DND-41 (cell line): ENCODE measurements at regions not wholly inside any gene's neighbourhood (a gene's known extent, or its start where the extent isn't known, plus 50 kb on each side); places are given as distances from the start of the nearest gene placed in this dataset.
"Not testable (repeated sequence)": the region's sequence is repeated elsewhere in the genome, so short reads cannot be mapped to it uniquely, and the experiment has no call there.

Experiments used
- ATAC-seq: fragments of 200-7000 bp; cut with Tn5 transposase; 3 replicates; pipeline ENCODE4 v1.9.1; 2021; ENCODE audit warnings: low read depth; ENCODE audit not compliant: insufficient read depth
- DNase-seq: peaks from one replicate; pipeline ENCODE4 v3.0.0-alpha.2; 2020
- H2AFZ ChIP-seq: 2 replicates; pipeline ENCODE4 v1.6.0; 2012; ENCODE audit warnings: low read depth, low read length
- H3K27ac ChIP-seq: 2 replicates; pipeline ENCODE4 v1.5.1; 2012; ENCODE audit warnings: low read length, inconsistent platforms
- H3K27me3 ChIP-seq: fragments of 200-600 bp; sonication (generic); 2 replicates; pipeline ENCODE4 v1.6.0; 2012; ENCODE audit warnings: low read length, mild to moderate bottlenecking, inconsistent platforms; ENCODE audit not compliant: insufficient read depth, poor library complexity
- H3K36me3 ChIP-seq: 2 replicates; pipeline ENCODE4 v1.5.1; 2012; ENCODE audit warnings: low read length, inconsistent platforms; ENCODE audit not compliant: insufficient read depth
- H3K4me1 ChIP-seq: 2 replicates; pipeline ENCODE4 v1.5.1; 2012; ENCODE audit warnings: mild to moderate bottlenecking, low read length; ENCODE audit not compliant: insufficient read depth
- H3K4me2 ChIP-seq: 2 replicates; pipeline ENCODE4 v1.6.0; 2012; ENCODE audit warnings: mild to moderate bottlenecking, moderate library complexity, low read length, inconsistent platforms; ENCODE audit not compliant: insufficient read depth
- H3K4me3 ChIP-seq, 2 experiments: fragments of 200-600 bp in 1 of 2; shearing (Covaris generic) in 1 of 2; 2 replicates each; pipeline ENCODE4 v1.5.1; 2012 to 2016; ENCODE audit warnings: inconsistent platforms in 2 of 2, low read length in 2 of 2, mild to moderate bottlenecking in 2 of 2, low read depth in 1 of 2, moderate library complexity in 1 of 2
- H3K79me2 ChIP-seq: 2 replicates; pipeline ENCODE4 v1.6.0; 2012; ENCODE audit warnings: low read length, inconsistent platforms; ENCODE audit not compliant: insufficient read depth
- H3K9ac ChIP-seq: 2 replicates; pipeline ENCODE4 v1.6.0; 2012; ENCODE audit warnings: low read depth, mild to moderate bottlenecking, inconsistent platforms, low read length, moderate library complexity
- H3K9me3 ChIP-seq: 2 replicates; pipeline ENCODE4 v1.5.1; 2012; ENCODE audit warnings: low read length, moderate library complexity, mild to moderate bottlenecking, inconsistent platforms; ENCODE audit not compliant: insufficient read depth, severe bottlenecking
- H4K20me1 ChIP-seq: 2 replicates; pipeline ENCODE4 v1.6.0; 2012; ENCODE audit warnings: low read length; ENCODE audit not compliant: insufficient read depth
- CTCF ChIP-seq: IDR thresholded peaks from 2 replicates; pipeline ENCODE4 v1.5.1; 2012; ENCODE audit warnings: borderline replicate concordance, low read length, moderate library complexity, mild to moderate bottlenecking; ENCODE audit not compliant: poor library complexity, severe bottlenecking; ENCODE audit errors: extremely low read depth
- EZH2 ChIP-seq: IDR thresholded peaks from 3 replicates; pipeline ENCODE4 v1.6.1; 2012; ENCODE audit warnings: borderline replicate concordance, low read depth, mild to moderate bottlenecking, moderate library complexity, low read length, inconsistent platforms; ENCODE audit not compliant: severe bottlenecking

- Histone ChIP-seq H3K4me1 (peaks cover 5% of the 10 kb centered on the region; the same call in 1 of the 2 replicates), H3K27me3 (no peaks in the 10 kb centered on the region), H4K20me1 (no peaks in the 10 kb centered on the region), H2AFZ (no peak overlapping the region), H3K9me3 (no peaks in the 10 kb centered on the region), H3K79me2 (no peaks in the 10 kb centered on the region), H3K27ac (no peak overlapping the region), H3K4me3 (no peak overlapping the region), H3K36me3 (no peaks in the 10 kb centered on the region), H3K4me2 (no peak overlapping the region), H3K9ac (no peak overlapping the region)
- ATAC-seq (no peak), DNase-seq (no peak)
- no peak for TF ChIP-seq CTCF
- no peak for TF ChIP-seq EZH2
Observed at GRCh38 chr2:128595763-128596395, 277.2 kb upstream of the HS6ST1 start.

- H2AFZ ChIP-seq = no peak overlapping the region
- no peaks in the 10 kb centered on the region for H3K79me2 ChIP-seq
- H3K4me1 ChIP-seq = no peaks in the 10 kb centered on the region
- no peak overlapping the region for H3K4me3 ChIP-seq
- TF ChIP-seq CTCF = no peak
- H3K4me2 ChIP-seq = no peak overlapping the region
- H3K36me3 ChIP-seq = no peaks in the 10 kb centered on the region
- DNase-seq = no peak
- no peak overlapping the region for H3K9ac ChIP-seq
- H4K20me1 ChIP-seq = no peaks in the 10 kb centered on the region
- H3K9me3 ChIP-seq = no peaks in the 10 kb centered on the region
- no peaks in the 10 kb centered on the region for H3K27me3 ChIP-seq
- no peak overlapping the region for H3K27ac ChIP-seq
- ATAC-seq = no peak
Observed at GRCh38 chr2:128596396-128597120, 277.9 kb upstream of the HS6ST1 start.

DNA sequence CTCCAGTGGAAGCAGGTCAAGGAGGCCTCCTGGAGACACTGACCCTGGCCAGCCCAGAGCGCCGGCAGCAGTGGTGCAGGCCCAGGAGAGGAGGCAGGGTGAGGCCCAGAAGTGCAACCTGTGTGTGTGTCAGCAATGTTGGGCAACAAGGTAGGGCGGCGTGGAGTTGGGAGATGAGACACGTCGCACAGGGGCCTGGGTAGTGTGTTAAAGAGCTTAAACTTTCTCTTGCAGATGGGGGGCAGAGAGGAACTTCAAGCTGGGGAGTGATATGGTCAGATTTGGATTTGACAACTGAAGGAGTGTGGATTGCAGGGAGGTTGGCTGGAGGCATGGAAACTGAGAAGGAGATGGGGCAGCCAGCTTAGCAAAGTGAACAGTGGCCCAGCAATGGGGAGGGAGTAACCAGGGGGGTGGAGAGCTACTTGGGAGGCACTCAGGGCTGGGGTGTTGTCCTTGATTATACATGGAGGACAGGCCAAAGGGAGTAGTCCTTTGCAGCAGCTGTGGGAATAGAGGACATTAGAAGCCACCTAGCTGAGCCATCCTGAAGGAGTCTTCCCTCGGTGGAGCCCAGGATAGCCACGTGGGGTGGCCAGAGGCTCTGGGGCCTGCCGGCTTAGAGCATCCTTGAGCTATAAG lies 278.6 kb upstream of the HS6ST1 start:
- TF ChIP-seq CTCF (no peak), EZH2 (no peak)

GRCh38 chr2:128598260-128598659 lies 279.6 kb upstream of the HS6ST1 start:
- not testable (repeated sequence) for H2AFZ ChIP-seq, H3K4me3 ChIP-seq, H3K36me3 ChIP-seq, ATAC-seq, H3K4me1 ChIP-seq, H3K79me2 ChIP-seq, H3K4me2 ChIP-seq, H3K27me3 ChIP-seq, H4K20me1 ChIP-seq, H3K9me3 ChIP-seq, H3K9ac ChIP-seq, DNase-seq, H3K27ac ChIP-seq

More for the DNA sequence above, 278.6 kb upstream of the HS6ST1 start:
- Histone ChIP-seq H3K4me2 (no peak overlapping the region), H3K9me3 (no peaks in the 10 kb centered on the region), H3K27me3 (no peaks in the 10 kb centered on the region), H4K20me1 (no peaks in the 10 kb centered on the region), H3K79me2 (no peaks in the 10 kb centered on the region), H3K36me3 (no peaks in the 10 kb centered on the region), H3K4me3 (no peak overlapping the region), H3K9ac (no peak overlapping the region), H3K4me1 (no peaks in the 10 kb centered on the region), H2AFZ (no peak overlapping the region), H3K27ac (no peak overlapping the region)
- ATAC-seq (no peak), DNase-seq (no peak)
